SK-N-SH treated with all-trans-retinoic acid at 6 μM for 48 hours (cell line): ENCODE measurements at regions not wholly inside any gene's neighbourhood (a gene's known extent, or its start where the extent isn't known, plus 50 kb on each side); places are given as distances from the start of the nearest gene placed in this dataset.

ENCODE experiments used
- ARNTL ChIP-seq: fragments of 450-650 bp; formaldehyde crosslinking; IDR thresholded peaks from 2 replicates; pipeline ENCODE4 v1.5.0; 2020; ENCODE audit warnings: low read depth, mild to moderate bottlenecking, moderate library complexity, borderline replicate concordance
- CSDC2 ChIP-seq: fragments of 250-450 bp; sonication (Bioruptor Pico); IDR thresholded peaks from 2 replicates; pipeline ENCODE4 v1.5.0; 2020; ENCODE audit warnings: mild to moderate bottlenecking, moderate library complexity
- ISL1 ChIP-seq: fragments of 250-450 bp; sonication (Bioruptor Pico); IDR thresholded peaks from 2 replicates; pipeline ENCODE4 v2.1.2; 2022; ENCODE audit warnings: mild to moderate bottlenecking, moderate library complexity
- OSR1 ChIP-seq: fragments of 250-450 bp; sonication (Bioruptor Pico); IDR thresholded peaks from 2 replicates; pipeline ENCODE4 v1.8.0; 2022; ENCODE audit warnings: moderate library complexity, mild to moderate bottlenecking, inconsistent platforms
- PATZ1 ChIP-seq: fragments of 250-450 bp; sonication (Bioruptor Pico); IDR thresholded peaks from 2 replicates; pipeline ENCODE4 v1.8.0; 2020; ENCODE audit warnings: mild to moderate bottlenecking, moderate library complexity, borderline replicate concordance
- POU6F1 ChIP-seq: fragments of 250-450 bp; sonication (Bioruptor Pico); IDR thresholded peaks from 2 replicates; pipeline ENCODE4 v1.8.0; 2021; ENCODE audit warnings: low read depth, mild to moderate bottlenecking, moderate library complexity, borderline replicate concordance
- RARB ChIP-seq: fragments of 250-450 bp; sonication (Bioruptor Pico); IDR thresholded peaks from 2 replicates; pipeline ENCODE4 v1.8.0; 2021; ENCODE audit warnings: mild to moderate bottlenecking, moderate library complexity
- TSHZ2 ChIP-seq: fragments of 250-450 bp; sonication (Bioruptor Pico); IDR thresholded peaks from 2 replicates; pipeline ENCODE4 v1.5.0; 2020; ENCODE audit warnings: mild to moderate bottlenecking, moderate library complexity
- ZC3H10 ChIP-seq: fragments of 250-450 bp; sonication (Bioruptor Pico); IDR thresholded peaks from 2 replicates; pipeline ENCODE4 v1.5.1; 2021; ENCODE audit warnings: mild to moderate bottlenecking, moderate library complexity
- ZFP30 ChIP-seq: fragments of 450-650 bp; formaldehyde crosslinking; IDR thresholded peaks from 2 replicates; pipeline ENCODE4 v1.5.0; 2022; ENCODE audit warnings: mild to moderate bottlenecking, moderate library complexity
- ZNF565 ChIP-seq: fragments of 450-650 bp; formaldehyde crosslinking; conservative IDR thresholded peaks from 2 replicates; pipeline ENCODE4 v1.5.0; 2020; ENCODE audit warnings: low read depth, mild to moderate bottlenecking, moderate library complexity
- ZNF70 ChIP-seq: fragments of 450-650 bp; formaldehyde crosslinking; IDR thresholded peaks from 2 replicates; pipeline ENCODE4 v1.5.0; 2020; ENCODE audit warnings: mild to moderate bottlenecking, moderate library complexity
- ZNF8 ChIP-seq: fragments of 450-650 bp; formaldehyde crosslinking; IDR thresholded peaks from 2 replicates; pipeline ENCODE4 v1.5.0; 2020; ENCODE audit warnings: mild to moderate bottlenecking, moderate library complexity

- no peak for TF ChIP-seq PATZ1
- no peak for TF ChIP-seq RARB (CRISPR knock-in tag)
- no peak for TF ChIP-seq ZNF70
- TF ChIP-seq POU6F1 (CRISPR knock-in tag), result no peak
- TF ChIP-seq ZFP30 (CRISPR knock-in tag), result no peak
- TF ChIP-seq TSHZ2 (CRISPR knock-in tag), result no peak
- TF ChIP-seq ARNTL (CRISPR knock-in tag), result no peak
- no peak for TF ChIP-seq CSDC2 (CRISPR knock-in tag)
- no peak for TF ChIP-seq ISL1 (CRISPR knock-in tag)
- no peak for TF ChIP-seq OSR1
- TF ChIP-seq ZNF565 (CRISPR knock-in tag), result no peak
- no peak for TF ChIP-seq ZC3H10
- TF ChIP-seq ZNF8 (CRISPR knock-in tag), result no peak
These were observed 65.2 kb upstream of the CISTR start for GRCh38 chr12:53817021-53817389.
